NT2/D1 (cell line): ENCODE measurements at regions not wholly inside any gene's neighbourhood (a gene's known extent, or its start where the extent isn't known, plus 50 kb on each side); places are given as distances from the start of the nearest gene placed in this dataset.

Experiments
- DNase-seq: peaks from one replicate; pipeline ENCODE4 v3.0.0-alpha.2; 2011; ENCODE audit warnings: low read depth, low spot score
- H3K27me3 ChIP-seq: 2 replicates; pipeline ENCODE4 v1.6.0; 2011; ENCODE audit warnings: mild to moderate bottlenecking; ENCODE audit not compliant: insufficient read length, insufficient read depth
- H3K36me3 ChIP-seq: 2 replicates; pipeline ENCODE4 v1.6.1; 2011; ENCODE audit warnings: mild to moderate bottlenecking, low read length, mixed read lengths; ENCODE audit not compliant: insufficient read depth, insufficient read length
- H3K4me1 ChIP-seq: 2 replicates; pipeline ENCODE4 v1.5.1; 2011; ENCODE audit not compliant: insufficient read depth, insufficient read length
- H3K4me3 ChIP-seq: 2 replicates; pipeline ENCODE4 v1.5.1; 2011; ENCODE audit warnings: low read depth; ENCODE audit not compliant: insufficient read length
- H3K9ac ChIP-seq: 2 replicates; pipeline ENCODE4 v1.6.0; 2011; ENCODE audit warnings: low read depth; ENCODE audit not compliant: insufficient read length
- H3K9me3 ChIP-seq: 2 replicates; pipeline ENCODE4 v1.5.1; 2011; ENCODE audit warnings: mild to moderate bottlenecking, low read length; ENCODE audit not compliant: insufficient read depth
- SUZ12 ChIP-seq: IDR thresholded peaks from 2 replicates; pipeline ENCODE4 v1.6.1; 2011; ENCODE audit not compliant: insufficient read length, insufficient read depth; ENCODE audit errors: extremely low read depth
- YY1 ChIP-seq: IDR thresholded peaks from 2 replicates; pipeline ENCODE4 v1.6.1; 2011; ENCODE audit not compliant: insufficient read length, insufficient read depth
- ZNF274 ChIP-seq: IDR thresholded peaks from 2 replicates; pipeline ENCODE4 v1.6.1; 2011; ENCODE audit warnings: mild to moderate bottlenecking, low read depth, low read length

- no peak for DNase-seq
- no peak overlapping the region for H3K9ac ChIP-seq
- H3K36me3 ChIP-seq: no peaks in the 10 kb centered on the region
- no peaks in the 10 kb centered on the region for H3K4me1 ChIP-seq
- H3K9me3 ChIP-seq: no peaks in the 10 kb centered on the region; the same call in 1 of the 2 replicates
- H3K27me3 ChIP-seq: no peaks in the 10 kb centered on the region
- TF ChIP-seq YY1 (no peak), ZNF274 (no peak), SUZ12 (no peak)
- H3K4me3 ChIP-seq: no peak overlapping the region
Observed at GRCh38 chr3:178381555-178381954, 154.7 kb upstream of the KCNMB2 start.

GRCh38 chr3:178381971-178382448 lies 154.2 kb upstream of the KCNMB2 start:
- no peak overlapping the region for H3K9ac ChIP-seq
- H3K36me3 ChIP-seq: no peaks in the 10 kb centered on the region
- no peaks in the 10 kb centered on the region for H3K27me3 ChIP-seq
- H3K4me3 ChIP-seq: no peak overlapping the region
- no peak for DNase-seq
- TF ChIP-seq YY1 (no peak), SUZ12 (no peak), ZNF274 (no peak)
- no peaks in the 10 kb centered on the region; the same call in 1 of the 2 replicates for H3K9me3 ChIP-seq
- no peaks in the 10 kb centered on the region for H3K4me1 ChIP-seq

- no peaks in the 10 kb centered on the region; the same call in 1 of the 2 replicates for H3K9me3 ChIP-seq
- H3K27me3 ChIP-seq: no peaks in the 10 kb centered on the region
- H3K4me1 ChIP-seq: no peaks in the 10 kb centered on the region
- no peak overlapping the region for H3K4me3 ChIP-seq
- H3K9ac ChIP-seq: no peak overlapping the region
- H3K36me3 ChIP-seq: no peaks in the 10 kb centered on the region
- TF ChIP-seq SUZ12 (no peak), ZNF274 (no peak), YY1 (no peak)
- DNase-seq: no peak
Observed at GRCh38 chr3:178382449-178383061, 153.7 kb upstream of the KCNMB2 start.

- no peaks in the 10 kb centered on the region for H3K9me3 ChIP-seq
- H3K9ac ChIP-seq: no peak overlapping the region
- no peaks in the 10 kb centered on the region for H3K27me3 ChIP-seq
- TF ChIP-seq YY1 (no peak), SUZ12 (no peak), ZNF274 (no peak)
- H3K36me3 ChIP-seq: no peaks in the 10 kb centered on the region
- no peak for DNase-seq
- H3K4me3 ChIP-seq: no peak overlapping the region
- H3K4me1 ChIP-seq: no peaks in the 10 kb centered on the region
Observed at GRCh38 chr3:178384321-178385230, 151.7 kb upstream of the KCNMB2 start.

- Histone ChIP-seq H3K27me3 (no peaks in the 10 kb centered on the region), H3K4me3 (no peak overlapping the region), H3K9ac (no peak overlapping the region), H3K9me3 (no peaks in the 10 kb centered on the region), H3K36me3 (no peaks in the 10 kb centered on the region), H3K4me1 (no peaks in the 10 kb centered on the region)
- DNase-seq: peak; percentile 27
- TF ChIP-seq YY1: no peak
Observed at GRCh38 chr3:178385280-178385952, 150.8 kb upstream of the KCNMB2 start.

DNA sequence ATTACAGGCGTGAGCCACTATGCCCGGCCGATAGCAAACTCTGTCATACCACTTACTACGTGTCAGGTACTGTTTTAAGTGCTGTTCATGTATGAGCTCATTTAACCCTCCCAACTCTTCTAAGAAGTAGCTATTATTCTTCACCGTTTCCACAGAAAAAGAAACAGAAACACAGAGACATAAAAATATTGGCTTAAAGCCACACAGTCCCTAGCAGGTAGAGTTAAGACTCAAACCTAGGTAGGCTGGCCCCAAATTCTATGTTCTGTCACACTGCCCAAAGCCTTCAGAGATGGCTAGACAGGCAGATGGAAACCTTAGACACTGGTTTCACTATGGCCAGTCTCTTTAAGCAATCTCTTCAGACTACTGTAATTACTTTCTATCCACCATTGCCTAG lies 149.8 kb upstream of the KCNMB2 start:
- no peak for TF ChIP-seq ZNF274
- no peak for TF ChIP-seq YY1
- no peak for TF ChIP-seq SUZ12
- no peak overlapping the region for H3K9ac ChIP-seq
- no peak overlapping the region for H3K4me3 ChIP-seq
- no peaks in the 10 kb centered on the region for H3K4me1 ChIP-seq
- no peaks in the 10 kb centered on the region for H3K9me3 ChIP-seq
- no peaks in the 10 kb centered on the region for H3K27me3 ChIP-seq
- no peaks in the 10 kb centered on the region for H3K36me3 ChIP-seq
- DNase-seq: no peak

- H3K9me3 ChIP-seq: no peaks in the 10 kb centered on the region
- H3K9ac ChIP-seq: no peak overlapping the region
- TF ChIP-seq SUZ12 (no peak), YY1 (no peak), ZNF274 (no peak)
- H3K4me3 ChIP-seq: no peak overlapping the region
- no peaks in the 10 kb centered on the region for H3K27me3 ChIP-seq
- DNase-seq: no peak
- no peaks in the 10 kb centered on the region for H3K36me3 ChIP-seq
- H3K4me1 ChIP-seq: no peaks in the 10 kb centered on the region
Observed at GRCh38 chr3:178386880-178387279, 149.4 kb upstream of the KCNMB2 start.
